Liver (tissue), 8 donors: ENCODE measurements at regions not wholly inside any gene's neighbourhood (a gene's known extent, or its start where the extent isn't known, plus 50 kb on each side); places are given as distances from the start of the nearest gene placed in this dataset.

Experiments used
- DNase-seq: peaks from one replicate; pipeline ENCODE4 v3.0.0-alpha.2; 2017; ENCODE audit warnings: low spot score
- H3K27ac ChIP-seq, 2 donors: one replicate each; pipeline ENCODE4 v1.7.0; 2013; ENCODE audit warnings: inconsistent platforms in 2 of 2, low read length in 2 of 2, control low read depth in 1 of 2, low read depth in 1 of 2, mild to moderate bottlenecking in 1 of 2
- H3K27me3 ChIP-seq, 4 donors: one replicate each; pipeline versions ENCODE4 v1.6.1 to v1.7.0; 2013; ENCODE audit warnings: low read length in 3 of 4, inconsistent platforms in 1 of 4, mild to moderate bottlenecking in 1 of 4, moderate library complexity in 1 of 4; ENCODE audit not compliant: control insufficient read depth in 4 of 4, insufficient read depth in 4 of 4
- H3K36me3 ChIP-seq, 4 donors: one replicate each; pipeline versions ENCODE4 v1.6.1 to v1.7.0; 2013; ENCODE audit warnings: low read length in 3 of 4, mild to moderate bottlenecking in 3 of 4, low read depth in 1 of 4, moderate library complexity in 1 of 4; ENCODE audit not compliant: control insufficient read depth in 4 of 4, insufficient read depth in 3 of 4
- H3K4me1 ChIP-seq, 4 donors: one replicate each; pipeline versions ENCODE4 v1.6.1 to v1.7.0; 2013; ENCODE audit warnings: low read length in 3 of 4, mild to moderate bottlenecking in 3 of 4, moderate library complexity in 1 of 4; ENCODE audit not compliant: control insufficient read depth in 4 of 4, insufficient read depth in 4 of 4
- H3K4me3 ChIP-seq, 3 donors: one replicate each; pipeline versions ENCODE4 v1.6.1 to v1.7.0; 2013; ENCODE audit warnings: low read length in 3 of 3, control low read depth in 1 of 3, low read depth in 1 of 3, mild to moderate bottlenecking in 1 of 3
- H3K9ac ChIP-seq, 2 donors: one replicate each; pipeline ENCODE4 v1.7.0; 2013; ENCODE audit warnings: low read length in 2 of 2, mild to moderate bottlenecking in 2 of 2, moderate library complexity in 2 of 2, control low read depth in 1 of 2, low read depth in 1 of 2
- H3K9me3 ChIP-seq, 4 donors: one replicate each; pipeline versions ENCODE4 v1.6.1 to v1.7.0; 2013; ENCODE audit warnings: low read length in 3 of 4; ENCODE audit not compliant: control insufficient read depth in 4 of 4
- ATF3 ChIP-seq: IDR thresholded peaks from 2 replicates; pipeline ENCODE4 v1.6.1; 2016; ENCODE audit warnings: antibody characterized with exemption
- CTCF ChIP-seq: fragments of 150-350 bp; IDR thresholded peaks from 2 replicates; pipeline ENCODE4 v1.5.1; 2017; ENCODE audit warnings: improper control_type of control experiment, low read depth, low read length; ENCODE audit not compliant: missing input control
- EGR1 ChIP-seq, 2 donors: IDR thresholded peaks; 2 replicates each; pipeline ENCODE4 v1.6.1; 2016 to 2018; ENCODE audit warnings: antibody characterized with exemption in 2 of 2, low read depth in 2 of 2
- FOXA1 ChIP-seq: IDR thresholded peaks from 2 replicates; pipeline ENCODE4 v1.6.1; 2016; ENCODE audit warnings: antibody characterized with exemption
- FOXA2 ChIP-seq: IDR thresholded peaks from 2 replicates; pipeline ENCODE4 v1.6.1; 2016; ENCODE audit warnings: antibody characterized with exemption
- GABPA ChIP-seq, 2 donors: IDR thresholded peaks in 1 of 2; conservative IDR thresholded peaks in 1 of 2; 2 replicates each; pipeline ENCODE4 v1.6.1; 2016; ENCODE audit warnings: antibody characterized with exemption in 2 of 2, mild to moderate bottlenecking in 1 of 2, moderate library complexity in 1 of 2
- HNF4A ChIP-seq, 2 donors: conservative IDR thresholded peaks; 2 replicates each; pipeline ENCODE4 v1.6.1; 2016; ENCODE audit warnings: antibody characterized with exemption in 2 of 2, mild to moderate bottlenecking in 2 of 2
- HNF4G ChIP-seq: IDR thresholded peaks from 2 replicates; pipeline ENCODE4 v1.6.1; 2016; ENCODE audit warnings: antibody characterized with exemption
- JUND ChIP-seq, 2 donors: IDR thresholded peaks; 2 replicates each; pipeline ENCODE4 v1.6.1; 2016; ENCODE audit warnings: antibody characterized with exemption in 2 of 2
- MAX ChIP-seq: IDR thresholded peaks from 2 replicates; pipeline ENCODE4 v1.6.1; 2016; ENCODE audit warnings: antibody characterized with exemption
- NR2F2 ChIP-seq: IDR thresholded peaks from 2 replicates; pipeline ENCODE4 v1.6.1; 2016; ENCODE audit warnings: antibody characterized with exemption
- RAD21 ChIP-seq, 2 donors: IDR thresholded peaks; 2 replicates each; pipeline ENCODE4 v1.6.1; 2016; ENCODE audit warnings: antibody characterized with exemption in 2 of 2, mild to moderate bottlenecking in 2 of 2
- REST ChIP-seq: IDR thresholded peaks from 2 replicates; pipeline ENCODE4 v1.6.1; 2016; ENCODE audit warnings: antibody characterized with exemption, mild to moderate bottlenecking
- RXRA ChIP-seq, 2 donors: IDR thresholded peaks; 2 replicates each; pipeline ENCODE4 v1.6.1; 2017 to 2018; ENCODE audit warnings: antibody characterized with exemption in 2 of 2, mild to moderate bottlenecking in 1 of 2
- SP1 ChIP-seq: IDR thresholded peaks from 2 replicates; pipeline ENCODE4 v1.6.1; 2018; ENCODE audit warnings: antibody characterized with exemption, mild to moderate bottlenecking
- TAF1 ChIP-seq: conservative IDR thresholded peaks from 2 replicates; pipeline ENCODE4 v1.6.1; 2016; ENCODE audit warnings: antibody characterized with exemption, mild to moderate bottlenecking
- YY1 ChIP-seq: IDR thresholded peaks from 2 replicates; pipeline ENCODE4 v1.6.1; 2016; ENCODE audit warnings: antibody characterized with exemption, mild to moderate bottlenecking
- ZBTB33 ChIP-seq: IDR thresholded peaks from 2 replicates; pipeline ENCODE4 v1.6.1; 2016; ENCODE audit warnings: antibody characterized with exemption
- WGBS: extraction: QIAGEN DNeasy Blood & Tissue Kit; methylation state at CpG from one replicate; pipeline ENCODE4 v1.1.7; 2013; 5-methylcytosine and 5-hydroxymethylcytosine counted together
- donor health status: healthy.
- donor health status: healthy.
- donor health status: healthy.
- donor health status: healthy.
- donor health status: healthy.

- Histone ChIP-seq H3K36me3 (no peaks in the 10 kb centered on the region), H3K9me3 (no peaks in the 10 kb centered on the region), H3K4me1 (peaks cover 0 to 8% (median 2%) of the 10 kb centered on the region in 4 donors), H3K4me3 (no peak overlapping the region), H3K27ac (no peak overlapping the region), H3K27me3 (no peaks in the 10 kb centered on the region), H3K9ac (no peak overlapping the region)
- 95% methylated on average over 17 of the region's 17 CpGs for WGBS
- no peak for TF ChIP-seq REST
- no peak for TF ChIP-seq YY1
- no peak for TF ChIP-seq FOXA2
- TF ChIP-seq JUND (IDR thresholded peaks at IDR 0.05): no peak
- TF ChIP-seq GABPA (IDR thresholded peaks at IDR 0.05 in 1 of 2, conservative IDR thresholded peaks at IDR 0.05 in 1 of 2): no peak
- TF ChIP-seq EGR1 (IDR thresholded peaks at IDR 0.05; ENCODE audit: low read depth in 2 of 2): no peak
- no peak for TF ChIP-seq RAD21 (IDR thresholded peaks at IDR 0.05)
- TF ChIP-seq HNF4G: no peak
- no peak for TF ChIP-seq ZBTB33
- TF ChIP-seq HNF4A (conservative IDR thresholded peaks at IDR 0.05): no peak
- no peak for TF ChIP-seq CTCF
- TF ChIP-seq FOXA1: no peak
- no peak for TF ChIP-seq NR2F2
- TF ChIP-seq ATF3: no peak
- TF ChIP-seq RXRA (IDR thresholded peaks at IDR 0.05): no peak
- TF ChIP-seq MAX: no peak
- no peak for TF ChIP-seq SP1
- no peak for DNase-seq
These were observed 115.3 kb upstream of the KIRREL3 start for GRCh38 chr11:127115844-127116243.

- no peaks in the 10 kb centered on the region for H3K27me3 ChIP-seq
- 62% methylated on average over 5 of the region's 5 CpGs for WGBS
- no peaks in the 10 kb centered on the region for H3K36me3 ChIP-seq
- no peaks in the 10 kb centered on the region for H3K9me3 ChIP-seq
- H3K27ac ChIP-seq: no peak overlapping the region
- H3K4me1 ChIP-seq: peaks cover 0 to 8% (median 2%) of the 10 kb centered on the region in 4 donors
- no peak for DNase-seq
- H3K4me3 ChIP-seq: no peak overlapping the region
- no peak overlapping the region for H3K9ac ChIP-seq
- no peak for TF ChIP-seq TAF1
- no peak for TF ChIP-seq FOXA1
- TF ChIP-seq EGR1 (IDR thresholded peaks at IDR 0.05; ENCODE audit: low read depth in 2 of 2): no peak
- no peak for TF ChIP-seq YY1
- no peak for TF ChIP-seq CTCF
- no peak for TF ChIP-seq FOXA2
- no peak for TF ChIP-seq NR2F2
- no peak for TF ChIP-seq HNF4G
- no peak for TF ChIP-seq JUND (IDR thresholded peaks at IDR 0.05)
- TF ChIP-seq SP1: no peak
- no peak for TF ChIP-seq REST
These were observed 113.5 kb upstream of the KIRREL3 start for GRCh38 chr11:127114035-127114434.
